GM21528 (cell line): ENCODE measurements at regions not wholly inside any gene's neighbourhood (a gene's known extent, or its start where the extent isn't known, plus 50 kb on each side); places are given as distances from the start of the nearest gene placed in this dataset.
"Not testable (repeated sequence)": the region's sequence is repeated elsewhere in the genome, so short reads cannot be mapped to it uniquely, and the experiment has no call there.

Experiments
- ATAC-seq: cut with Tn5 transposase; IDR thresholded peaks from one replicate; pipeline ENCODE4 v1.9.1; 2021; ENCODE audit warnings: mild to moderate bottlenecking, moderate library complexity; ENCODE audit not compliant: unreplicated experiment, low FRiP score

DNA sequence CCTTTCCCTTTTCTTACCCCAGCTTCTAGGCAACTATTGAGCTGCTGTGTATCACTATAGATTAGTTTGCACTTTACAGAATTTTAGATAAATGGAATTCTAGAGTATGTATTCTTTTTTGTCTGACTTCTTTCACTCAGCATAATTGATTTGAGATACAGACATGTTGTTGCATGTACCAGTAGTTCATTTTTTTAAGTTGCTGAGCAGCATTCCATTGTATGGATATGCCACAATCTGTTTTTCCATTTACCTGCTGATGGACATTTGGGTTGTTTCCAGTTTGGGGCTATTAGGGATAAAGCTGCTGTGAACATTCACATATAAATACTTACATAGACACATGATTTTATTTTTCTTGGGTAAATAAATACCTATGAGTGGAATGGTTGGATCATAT is 135.7 kb downstream of the IGF1 start:
- ATAC-seq: no peak

DNA sequence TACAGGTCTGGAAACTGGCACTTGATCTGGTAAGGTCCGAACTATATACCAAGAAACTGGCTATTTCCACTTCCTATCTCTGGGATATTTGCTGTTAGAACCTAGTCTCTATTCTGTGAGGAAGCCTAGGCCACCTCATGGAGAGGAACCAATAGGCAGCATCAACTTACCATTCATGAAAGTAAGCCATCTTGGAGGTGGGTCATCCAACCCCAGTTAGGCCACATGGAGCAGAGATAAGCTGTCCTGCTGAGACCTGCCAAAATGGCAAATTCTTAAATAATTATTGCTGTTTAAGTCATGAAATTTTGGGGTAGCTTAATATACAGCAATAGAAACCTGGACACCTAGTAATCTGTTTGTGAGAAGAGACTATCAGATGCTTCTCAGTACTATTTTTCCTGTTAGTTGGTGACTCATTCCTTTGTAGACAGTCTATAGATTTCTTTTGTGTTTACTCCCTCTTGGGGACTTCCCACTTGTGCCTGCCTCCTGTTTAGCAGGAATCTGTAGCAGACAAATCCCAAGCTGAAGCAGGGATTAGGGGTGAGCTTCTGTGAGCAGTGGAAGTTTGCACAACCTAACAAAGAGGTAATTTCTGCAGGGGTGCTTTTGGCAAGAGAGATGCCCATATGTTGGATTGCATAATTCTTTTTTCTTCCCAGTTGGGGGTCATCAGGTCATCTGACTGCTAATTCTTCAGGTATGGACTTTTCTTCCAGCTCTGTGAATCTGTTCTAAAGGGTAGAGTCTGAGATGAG is 136.8 kb downstream of the IGF1 start:
- no peak for ATAC-seq

GRCh38 chr12:102342281-102343006 is 137.9 kb downstream of the IGF1 start:
- ATAC-seq: no peak

DNA sequence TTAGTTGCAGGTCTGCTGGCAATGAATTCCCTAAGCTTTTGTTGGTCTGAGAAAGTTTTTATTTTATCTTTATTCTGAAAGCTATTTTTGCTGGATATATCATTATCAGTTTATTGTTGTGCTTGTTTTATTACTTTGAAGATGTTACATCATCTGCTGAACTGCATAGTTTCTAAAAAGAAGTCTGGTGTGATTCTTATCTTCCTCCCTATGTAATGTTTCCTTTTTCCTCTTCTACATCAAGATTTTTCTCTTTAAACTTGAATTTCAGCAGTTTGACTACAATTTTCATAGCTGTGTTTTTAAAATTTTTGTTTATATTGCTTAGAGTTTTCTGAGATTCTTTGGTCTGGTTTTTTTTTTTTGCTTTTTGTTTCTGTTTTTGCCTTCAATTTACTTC is 137.1 kb upstream of the PMCH start:
- no peak for ATAC-seq

GRCh38 chr12:102331419-102331818 is 133.8 kb upstream of the PMCH start:
- ATAC-seq: no peak

DNA sequence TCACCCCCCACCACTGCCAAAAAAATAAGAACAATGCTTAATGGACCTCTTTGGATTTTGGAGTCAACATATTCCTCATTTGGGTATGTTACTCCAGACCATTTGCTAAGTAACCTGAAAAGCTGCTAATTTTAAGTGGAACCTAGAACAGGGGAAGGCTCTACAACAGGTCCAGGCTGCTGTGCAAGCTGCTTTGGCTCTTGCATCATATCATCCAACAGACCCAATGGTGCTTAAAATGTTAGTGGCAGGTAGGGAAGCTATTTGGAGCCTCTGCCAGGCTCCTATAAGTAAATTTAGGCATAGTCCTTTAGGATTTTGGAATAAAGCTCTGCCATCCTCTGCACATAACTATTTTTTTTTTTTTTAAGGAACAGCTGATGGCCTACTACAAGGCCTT is 132.2 kb upstream of the PMCH start:
- ATAC-seq: no peak

- no peak for ATAC-seq
Observed at GRCh38 chr12:102326982-102327381, 129.3 kb upstream of the PMCH start.

DNA sequence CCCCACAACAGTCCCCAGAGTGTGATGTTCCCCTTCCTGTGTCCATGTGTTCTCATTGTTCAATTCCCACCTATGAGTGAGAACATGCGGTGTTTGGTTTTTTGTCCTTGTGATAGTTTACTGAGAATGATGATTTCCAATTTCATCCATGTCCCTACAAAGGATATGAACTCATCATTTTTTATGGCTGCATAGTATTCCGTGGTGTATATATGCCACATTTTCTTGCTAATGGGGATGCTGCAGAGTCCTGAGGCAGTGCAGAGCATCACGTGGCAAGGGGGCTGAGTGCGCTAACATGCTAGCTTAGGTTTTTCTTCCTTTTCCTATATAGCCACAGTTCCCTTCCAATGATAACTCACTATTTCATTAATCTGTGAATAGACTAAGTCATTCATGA is 127.5 kb upstream of the PMCH start:
- not testable (repeated sequence) for ATAC-seq

- no peak for ATAC-seq
Observed at GRCh38 chr12:102323799-102324198, 126.2 kb upstream of the PMCH start.

DNA sequence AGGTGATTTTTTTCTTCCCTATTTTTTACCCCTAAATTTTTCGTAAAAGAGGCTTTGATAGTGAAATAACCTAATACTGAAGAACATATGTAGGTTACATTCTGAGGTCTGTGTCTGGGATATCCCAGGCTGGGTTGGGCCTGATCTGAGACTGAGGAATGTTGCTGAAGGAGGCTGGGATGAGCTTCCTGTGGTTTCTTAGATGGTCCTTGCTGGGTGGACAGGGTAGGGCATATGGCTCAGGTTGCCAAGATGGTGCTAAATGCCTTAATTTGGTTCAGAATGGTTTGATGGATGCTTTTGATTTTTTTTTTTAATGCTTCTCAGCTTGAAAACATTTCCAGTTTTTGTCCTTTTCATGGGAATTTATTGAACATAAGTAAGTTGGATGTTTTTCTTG is 124.6 kb upstream of the PMCH start:
- ATAC-seq: no peak

GRCh38 chr12:102321305-102322082 is 123.9 kb upstream of the PMCH start:
- no peak for ATAC-seq

DNA sequence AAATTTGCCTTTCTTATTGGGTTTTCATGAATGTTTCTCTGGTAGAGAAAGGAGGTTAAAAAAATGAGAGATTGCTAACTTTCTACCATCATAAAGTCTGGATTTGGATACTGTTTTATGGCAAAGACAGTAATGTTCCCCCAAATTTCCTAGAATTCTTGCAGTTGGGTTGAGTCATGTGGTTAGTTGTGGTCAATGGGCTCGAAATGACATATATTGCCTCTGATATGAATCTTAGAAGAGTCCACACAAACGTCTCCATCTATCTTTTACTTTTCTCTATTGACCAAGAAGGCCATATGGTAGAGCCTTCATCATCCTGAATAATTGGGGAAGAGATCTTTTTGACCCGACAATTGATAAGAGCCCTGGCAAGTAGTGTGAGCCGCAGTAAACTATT is 119.5 kb upstream of the PMCH start:
- ATAC-seq: no peak

GRCh38 chr12:102316723-102317122 is 119.1 kb upstream of the PMCH start:
- ATAC-seq: no peak

GRCh38 chr12:102314821-102315220 is 117.2 kb upstream of the PMCH start:
- no peak for ATAC-seq

DNA sequence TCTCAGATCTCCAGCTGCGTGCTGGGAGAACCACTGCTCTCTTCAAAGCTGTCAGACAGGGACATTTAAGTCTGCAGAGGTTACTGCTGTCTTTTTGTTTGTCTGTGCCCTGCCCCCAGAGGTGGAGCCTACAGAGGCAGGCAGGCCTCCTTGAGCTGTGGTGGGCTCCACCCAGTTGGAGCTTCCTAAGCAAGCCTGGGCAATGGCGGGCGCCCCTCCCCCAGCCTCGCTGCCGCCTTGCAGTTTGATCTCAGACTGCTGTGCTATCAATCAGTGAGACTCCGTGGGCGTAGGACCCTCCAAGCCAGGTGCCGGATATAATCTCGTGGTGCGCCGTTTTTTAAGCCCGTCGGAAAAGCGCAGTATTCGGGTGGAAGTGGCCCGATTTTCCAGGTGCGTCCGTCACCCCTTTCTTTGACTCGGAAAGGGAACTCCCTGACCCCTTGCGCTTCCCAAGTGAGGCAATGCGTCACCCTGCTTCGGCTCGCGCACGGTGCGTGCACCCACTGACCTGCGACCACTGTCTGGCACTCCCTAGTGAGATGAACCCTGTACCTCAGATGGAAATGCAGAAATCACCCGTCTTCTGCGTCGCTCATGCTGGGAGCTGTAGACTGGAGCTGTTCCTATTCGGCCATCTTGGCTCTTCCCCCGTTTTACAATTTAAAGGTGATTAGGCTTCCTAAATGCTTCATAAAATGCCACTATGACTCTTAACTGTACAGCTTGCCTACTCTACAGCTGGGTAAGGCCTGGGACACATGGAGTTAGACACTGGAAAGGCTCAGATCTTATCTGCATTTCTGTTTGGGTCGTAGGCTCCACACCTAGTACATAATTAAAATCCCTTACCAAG is 115.7 kb upstream of the PMCH start:
- ATAC-seq: not testable (repeated sequence)

- no peak for ATAC-seq
Observed at GRCh38 chr12:102305486-102305885, 107.9 kb upstream of the PMCH start.

DNA sequence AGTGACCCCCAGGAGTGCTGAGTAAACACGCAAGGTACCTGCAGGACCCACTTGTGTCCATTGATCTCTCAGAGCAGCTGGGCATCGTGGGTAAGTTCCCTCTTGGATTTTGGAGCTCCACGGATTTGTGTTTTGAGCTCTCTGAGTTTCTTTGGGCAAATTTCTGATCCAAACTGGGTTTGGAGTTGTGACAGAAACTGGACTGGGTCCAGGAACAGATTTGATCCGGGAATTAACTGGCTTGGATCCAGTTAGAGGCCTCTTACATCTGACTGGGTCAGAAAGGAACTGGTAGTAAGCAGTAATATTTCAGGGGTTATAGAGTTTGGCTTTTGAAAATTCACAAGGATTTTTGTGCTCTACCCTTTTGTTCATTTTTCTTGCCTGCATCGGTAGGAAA is 107.0 kb upstream of the PMCH start:
- ATAC-seq: not testable (repeated sequence)

DNA sequence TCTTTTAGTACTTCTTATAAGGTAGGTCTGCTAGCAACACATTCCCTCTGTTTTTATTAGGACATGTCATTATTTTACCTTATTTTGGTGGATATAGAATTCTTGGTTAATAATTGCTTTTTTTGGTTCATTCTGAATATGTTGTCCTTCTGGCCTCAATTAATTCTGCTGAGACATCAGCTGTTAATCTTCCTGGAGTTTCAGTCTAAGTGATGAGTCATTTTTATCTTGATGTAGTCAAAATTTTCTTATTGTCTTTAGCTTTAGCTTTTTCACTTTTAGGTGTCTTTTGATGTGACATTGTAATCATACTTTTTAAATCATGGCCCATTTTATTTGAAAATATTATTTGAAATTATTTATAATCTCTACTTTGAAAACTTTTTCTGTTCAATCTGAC is 104.9 kb upstream of the PMCH start:
- no peak for ATAC-seq

GRCh38 chr12:102301547-102301946 is 103.9 kb upstream of the PMCH start:
- no peak for ATAC-seq

DNA sequence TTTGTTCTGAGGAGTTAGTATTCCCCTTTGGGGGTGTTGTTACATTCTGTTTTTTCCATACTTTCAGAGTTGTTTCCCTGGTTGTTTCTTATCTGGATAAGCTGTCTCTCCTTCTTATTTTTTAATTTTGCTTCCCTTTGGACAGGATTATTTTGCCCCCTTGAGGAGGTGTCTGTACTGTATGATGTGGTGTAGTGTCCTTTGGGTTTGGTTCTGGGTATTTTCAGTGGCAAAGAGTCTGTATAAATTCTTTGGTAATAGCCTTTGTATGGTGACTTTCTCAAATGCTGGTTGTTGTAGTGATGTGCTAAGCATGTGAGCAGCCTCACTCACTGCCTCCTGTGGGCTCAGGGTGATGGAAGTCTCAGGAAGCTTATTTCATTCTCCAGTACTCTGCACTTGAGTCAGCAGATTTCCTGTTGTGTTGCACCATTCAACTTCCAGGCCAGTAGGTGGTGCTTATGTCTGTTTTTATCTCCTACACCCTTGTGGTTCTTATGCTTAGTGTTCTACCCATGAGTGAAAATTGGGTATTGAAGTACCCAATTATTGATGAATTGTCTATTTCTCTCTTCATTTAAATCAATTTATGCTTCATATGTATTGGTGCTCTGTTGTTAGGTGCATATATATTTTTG is 103.3 kb upstream of the PMCH start:
- peak; percentile 85 for ATAC-seq
